CD4-positive, alpha-beta T cell (primary cell): ENCODE measurements at regions not wholly inside any gene's neighbourhood (a gene's known extent, or its start where the extent isn't known, plus 50 kb on each side); places are given as distances from the start of the nearest gene placed in this dataset.

Source experiments
- ATAC-seq: fragments of 200-7000 bp; cut with Tn5 transposase; one replicate; pipeline ENCODE4 v1.10.0; 2022; ENCODE audit warnings: mild to moderate bottlenecking; ENCODE audit not compliant: poor library complexity
- CTCF ChIA-PET: fragments of 350-600 bp; sonication (Branson Sonifier 250); formaldehyde crosslinking; loops from one replicate; lab custom pipeline; 2021; ENCODE audit warnings: antibody characterized with exemption, inconsistent platforms; lab: Charles Lee
- POLR2A ChIA-PET: fragments of 350-600 bp; sonication (Branson Sonifier 250); formaldehyde crosslinking; loops from one replicate; lab custom pipeline; 2021; ENCODE audit warnings: antibody characterized with exemption, inconsistent platforms; lab: Charles Lee
- DNase-seq, 14 experiments: peaks; one replicate each; pipeline ENCODE4 v3.0.0-alpha.2; 2013 to 2020; ENCODE audit warnings: mixed read lengths in 2 of 14
- H3K27ac ChIP-seq, 2 donors: one replicate each; pipeline versions ENCODE4 v1.5.1 to v1.7.0; 2013; ENCODE audit warnings: low read length in 2 of 2, low read depth in 1 of 2, mild to moderate bottlenecking in 1 of 2
- H3K27me3 ChIP-seq, 2 experiments: 1 replicate in 1 of 2; 2 replicates in 1 of 2; pipeline versions ENCODE4 v1.6.1 to v1.7.0; 2013; ENCODE audit warnings: low read length in 2 of 2, control low read depth in 1 of 2, mild to moderate bottlenecking in 1 of 2, moderate library complexity in 1 of 2; ENCODE audit not compliant: insufficient read depth in 2 of 2, control insufficient read depth in 1 of 2
- H3K36me3 ChIP-seq: one replicate; pipeline ENCODE4 v1.6.1; 2013; ENCODE audit warnings: low read length, control low read depth; ENCODE audit not compliant: insufficient read depth
- H3K4me1 ChIP-seq: one replicate; pipeline ENCODE4 v1.6.1; 2013; ENCODE audit warnings: low read length, control low read depth; ENCODE audit not compliant: insufficient read depth
- H3K4me3 ChIP-seq: one replicate; pipeline ENCODE4 v1.5.1; 2013; ENCODE audit warnings: mild to moderate bottlenecking, low read length, moderate library complexity
- H3K9me3 ChIP-seq, 2 experiments: 1 replicate in 1 of 2; 2 replicates in 1 of 2; pipeline versions ENCODE4 v1.6.1 to v1.7.0; 2013; ENCODE audit warnings: low read length in 2 of 2, mild to moderate bottlenecking in 2 of 2, control low read depth in 1 of 2, moderate library complexity in 1 of 2; ENCODE audit not compliant: control insufficient read depth in 1 of 2, insufficient read depth in 1 of 2
- H3K27ac Mint-ChIP-seq: one replicate; pipeline ENCODE4 v1.8.0; 2020; ENCODE audit warnings: mixed read lengths
- H3K27me3 Mint-ChIP-seq: one replicate; pipeline ENCODE4 v1.8.0; 2021; ENCODE audit warnings: mixed read lengths
- H3K36me3 Mint-ChIP-seq: one replicate; pipeline ENCODE4 v1.8.0; 2021; ENCODE audit warnings: low read depth, mixed read lengths
- H3K4me1 Mint-ChIP-seq: one replicate; pipeline ENCODE4 v1.8.0; 2021; ENCODE audit warnings: low read depth, mixed read lengths
- H3K4me3 Mint-ChIP-seq: one replicate; pipeline ENCODE4 v1.8.0; 2020; ENCODE audit warnings: mild to moderate bottlenecking, mixed read lengths
- H3K9me3 Mint-ChIP-seq: one replicate; pipeline ENCODE4 v1.8.0; 2020; ENCODE audit warnings: mixed read lengths
- intact Hi-C, 2 experiments: fragments of 100-400 bp; cut with DNase I in 1 of 2; cut with micrococcal nuclease in 1 of 2; formaldehyde crosslinking; loops; one replicate each; pipeline versions ENCODE4 v1.15.1 to v1.9.0; 2023 to 2025; cut with DNase I, micrococcal nuclease
- TF ChIP-seq, protein P1 (sequence below): fragments of 200-600 bp; IDR thresholded peaks from one replicate; pipeline ENCODE4 v1.8.0; 2022; ENCODE audit warnings: antibody characterized with exemption, mild to moderate bottlenecking

DNA sequence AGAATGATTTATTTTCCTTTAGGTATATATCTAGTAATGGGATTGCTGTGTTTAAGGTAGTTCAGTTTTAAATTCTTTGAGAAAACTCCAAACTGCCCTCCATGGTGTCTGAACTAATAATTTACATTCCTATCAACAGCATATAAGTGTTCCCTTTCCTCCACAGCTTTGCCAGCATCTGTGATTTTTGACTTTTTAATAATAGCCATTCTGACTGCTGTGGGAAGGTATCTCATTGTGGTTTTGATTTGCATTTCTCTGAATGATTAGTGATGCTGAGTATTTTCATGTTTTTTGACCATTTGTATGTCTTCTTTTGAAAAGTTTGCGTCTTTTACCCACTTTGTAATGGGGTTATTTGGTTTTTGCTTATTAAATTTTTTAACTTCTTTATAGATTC lies 571.6 kb upstream of the CCDC54 start:
- Histone ChIP-seq H3K4me3 (no peak overlapping the region), H3K27ac (no peak overlapping the region), H3K4me1 (no peaks in the 10 kb centered on the region), H3K27me3 (no peaks in the 10 kb centered on the region), H3K36me3 (no peaks in the 10 kb centered on the region), H3K9me3 (no peaks in the 10 kb centered on the region)
- ATAC-seq (no peak), DNase-seq (no peak)
- H3K27ac Mint-ChIP-seq = no peak overlapping the region
- H3K27me3 Mint-ChIP-seq = no peaks in the 10 kb centered on the region
- TF ChIP-seq, protein P1, sequence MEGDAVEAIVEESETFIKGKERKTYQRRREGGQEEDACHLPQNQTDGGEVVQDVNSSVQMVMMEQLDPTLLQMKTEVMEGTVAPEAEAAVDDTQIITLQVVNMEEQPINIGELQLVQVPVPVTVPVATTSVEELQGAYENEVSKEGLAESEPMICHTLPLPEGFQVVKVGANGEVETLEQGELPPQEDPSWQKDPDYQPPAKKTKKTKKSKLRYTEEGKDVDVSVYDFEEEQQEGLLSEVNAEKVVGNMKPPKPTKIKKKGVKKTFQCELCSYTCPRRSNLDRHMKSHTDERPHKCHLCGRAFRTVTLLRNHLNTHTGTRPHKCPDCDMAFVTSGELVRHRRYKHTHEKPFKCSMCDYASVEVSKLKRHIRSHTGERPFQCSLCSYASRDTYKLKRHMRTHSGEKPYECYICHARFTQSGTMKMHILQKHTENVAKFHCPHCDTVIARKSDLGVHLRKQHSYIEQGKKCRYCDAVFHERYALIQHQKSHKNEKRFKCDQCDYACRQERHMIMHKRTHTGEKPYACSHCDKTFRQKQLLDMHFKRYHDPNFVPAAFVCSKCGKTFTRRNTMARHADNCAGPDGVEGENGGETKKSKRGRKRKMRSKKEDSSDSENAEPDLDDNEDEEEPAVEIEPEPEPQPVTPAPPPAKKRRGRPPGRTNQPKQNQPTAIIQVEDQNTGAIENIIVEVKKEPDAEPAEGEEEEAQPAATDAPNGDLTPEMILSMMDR = no peak
- no peaks in the 10 kb centered on the region for H3K9me3 Mint-ChIP-seq
- H3K4me3 Mint-ChIP-seq = no peak overlapping the region
- ChIA-PET CTCF (no interaction called here), POLR2A (no interaction called here)
- H3K4me1 Mint-ChIP-seq = no peaks in the 10 kb centered on the region
- no peaks in the 10 kb centered on the region for H3K36me3 Mint-ChIP-seq
- intact Hi-C loops = no loop called here

DNA sequence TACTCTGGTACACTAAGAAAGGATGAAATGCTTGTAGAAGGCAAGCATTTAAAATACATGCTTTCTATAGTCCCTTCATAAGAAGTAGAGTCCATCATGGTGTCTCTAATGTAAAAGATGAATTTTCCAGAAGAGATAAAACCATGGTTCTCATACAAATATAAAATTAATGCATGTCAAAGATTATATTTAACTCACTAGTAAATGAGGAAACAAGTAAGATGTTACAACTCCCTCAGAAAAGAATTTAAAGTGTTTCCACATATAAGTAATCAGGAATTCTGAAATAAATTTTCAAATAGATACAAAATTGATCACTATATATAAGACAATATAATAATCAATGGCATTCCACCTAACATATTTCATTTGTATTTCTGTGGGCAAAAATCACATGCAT lies 570.3 kb upstream of the CCDC54 start:
- Mint-ChIP-seq H3K4me1 (no peaks in the 10 kb centered on the region), H3K4me3 (no peak overlapping the region), H3K9me3 (no peaks in the 10 kb centered on the region), H3K27ac (no peak overlapping the region), H3K36me3 (no peaks in the 10 kb centered on the region), H3K27me3 (no peaks in the 10 kb centered on the region)
- H3K4me1 ChIP-seq = no peaks in the 10 kb centered on the region
- POLR2A ChIA-PET = no interaction called here
- CTCF ChIA-PET = no interaction called here
- intact Hi-C loops = no loop called here
- H3K36me3 ChIP-seq = no peaks in the 10 kb centered on the region
- ATAC-seq (no peak), DNase-seq (no peak)
- no peak overlapping the region for H3K27ac ChIP-seq
- H3K4me3 ChIP-seq = no peak overlapping the region
- TF ChIP-seq, protein P1 = no peak
- no peaks in the 10 kb centered on the region for H3K9me3 ChIP-seq
- H3K27me3 ChIP-seq = no peaks in the 10 kb centered on the region

DNA sequence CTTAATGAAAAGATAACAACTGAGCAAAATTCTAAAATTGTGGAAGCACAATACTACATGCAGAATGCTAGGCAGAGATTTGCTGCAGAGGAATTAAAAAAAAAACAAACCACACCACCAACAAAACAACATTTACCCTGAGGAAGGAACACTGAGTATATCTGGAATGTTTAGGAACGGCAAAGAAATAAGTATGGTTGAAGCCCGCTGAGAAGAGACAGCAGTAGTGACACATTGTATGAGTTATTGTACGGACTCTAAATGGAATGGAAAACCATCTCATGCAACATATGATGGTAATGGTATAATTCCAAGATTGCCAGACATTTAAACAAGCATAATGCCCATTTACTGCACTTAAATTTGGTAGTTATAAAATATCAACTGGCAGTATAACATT lies 568.2 kb upstream of the CCDC54 start:
- peaks cover 0 to 3% of the 10 kb centered on the region in 2 experiments for H3K9me3 ChIP-seq
- ChIA-PET CTCF (no interaction called here), POLR2A (no interaction called here)
- TF ChIP-seq, protein P1 = no peak
- Mint-ChIP-seq H3K9me3 (no peaks in the 10 kb centered on the region), H3K36me3 (no peaks in the 10 kb centered on the region), H3K27ac (no peak overlapping the region), H3K27me3 (no peaks in the 10 kb centered on the region), H3K4me1 (no peaks in the 10 kb centered on the region), H3K4me3 (no peak overlapping the region)
- H3K27ac ChIP-seq = no peak overlapping the region
- H3K27me3 ChIP-seq = no peaks in the 10 kb centered on the region
- intact Hi-C loops = no loop called here
- DNase-seq (no peak), ATAC-seq (no peak)
- H3K4me3 ChIP-seq = no peak overlapping the region
- no peaks in the 10 kb centered on the region for H3K4me1 ChIP-seq
- H3K36me3 ChIP-seq = no peaks in the 10 kb centered on the region
